ENCODE measurements at regions not wholly inside any gene's neighbourhood (a gene's known extent, or its start where the extent isn't known, plus 50 kb on each side); places are given as distances from the start of the nearest gene placed in this dataset.

- TF ChIP-seq SMC3 (conservative IDR thresholded peaks at IDR 0.05; ENCODE audit: poor library complexity) (no peak), RAD21 (conservative IDR thresholded peaks at IDR 0.05) (no peak), TAF1 (IDR thresholded peaks at IDR 0.05; ENCODE audit: low read depth) (no peak), EZH2 (IDR thresholded peaks at IDR 0.05; ENCODE audit: borderline replicate concordance, insufficient read depth, low read length, poor library complexity, severe bottlenecking) (no peak), POLR2AphosphoS5 (IDR thresholded peaks at IDR 0.05) (no peak), EP300 (conservative IDR thresholded peaks at IDR 0.05; ENCODE audit: poor library complexity, severe bottlenecking) (no peak), MXI1 (conservative IDR thresholded peaks at IDR 0.05; ENCODE audit: poor library complexity, severe bottlenecking) (no peak), CTCF (IDR thresholded peaks at IDR 0.05; ENCODE audit: poor library complexity, severe bottlenecking) (no peak)
- TF ChIP-seq, protein P1, sequence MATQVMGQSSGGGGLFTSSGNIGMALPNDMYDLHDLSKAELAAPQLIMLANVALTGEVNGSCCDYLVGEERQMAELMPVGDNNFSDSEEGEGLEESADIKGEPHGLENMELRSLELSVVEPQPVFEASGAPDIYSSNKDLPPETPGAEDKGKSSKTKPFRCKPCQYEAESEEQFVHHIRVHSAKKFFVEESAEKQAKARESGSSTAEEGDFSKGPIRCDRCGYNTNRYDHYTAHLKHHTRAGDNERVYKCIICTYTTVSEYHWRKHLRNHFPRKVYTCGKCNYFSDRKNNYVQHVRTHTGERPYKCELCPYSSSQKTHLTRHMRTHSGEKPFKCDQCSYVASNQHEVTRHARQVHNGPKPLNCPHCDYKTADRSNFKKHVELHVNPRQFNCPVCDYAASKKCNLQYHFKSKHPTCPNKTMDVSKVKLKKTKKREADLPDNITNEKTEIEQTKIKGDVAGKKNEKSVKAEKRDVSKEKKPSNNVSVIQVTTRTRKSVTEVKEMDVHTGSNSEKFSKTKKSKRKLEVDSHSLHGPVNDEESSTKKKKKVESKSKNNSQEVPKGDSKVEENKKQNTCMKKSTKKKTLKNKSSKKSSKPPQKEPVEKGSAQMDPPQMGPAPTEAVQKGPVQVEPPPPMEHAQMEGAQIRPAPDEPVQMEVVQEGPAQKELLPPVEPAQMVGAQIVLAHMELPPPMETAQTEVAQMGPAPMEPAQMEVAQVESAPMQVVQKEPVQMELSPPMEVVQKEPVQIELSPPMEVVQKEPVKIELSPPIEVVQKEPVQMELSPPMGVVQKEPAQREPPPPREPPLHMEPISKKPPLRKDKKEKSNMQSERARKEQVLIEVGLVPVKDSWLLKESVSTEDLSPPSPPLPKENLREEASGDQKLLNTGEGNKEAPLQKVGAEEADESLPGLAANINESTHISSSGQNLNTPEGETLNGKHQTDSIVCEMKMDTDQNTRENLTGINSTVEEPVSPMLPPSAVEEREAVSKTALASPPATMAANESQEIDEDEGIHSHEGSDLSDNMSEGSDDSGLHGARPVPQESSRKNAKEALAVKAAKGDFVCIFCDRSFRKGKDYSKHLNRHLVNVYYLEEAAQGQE (IDR thresholded peaks at IDR 0.05; ENCODE audit: borderline replicate concordance) = no peak
- H3K9me3 ChIP-seq (ENCODE audit: low read length) = no peaks in the 10 kb centered on the region
- no peak overlapping the region for H3K27ac ChIP-seq (ENCODE audit: low read length)
- H3K27me3 ChIP-seq (ENCODE audit: insufficient read depth, low read depth, low read length) = no peaks in the 10 kb centered on the region
- H4K20me1 ChIP-seq (ENCODE audit: insufficient read depth) = no peaks in the 10 kb centered on the region
- no peaks in the 10 kb centered on the region for H3K9me2 ChIP-seq (ENCODE audit: insufficient read depth, low read length)
- H3K4me2 ChIP-seq (ENCODE audit: low read length) = no peak overlapping the region
- no peaks in the 10 kb centered on the region for H3K79me2 ChIP-seq (replicated peaks; ENCODE audit: insufficient read depth, low read length)
- H3K9ac ChIP-seq (ENCODE audit: low read length) = no peak overlapping the region
- no peak overlapping the region for H2AFZ ChIP-seq (ENCODE audit: low read depth, low read length)
- H3K4me3 ChIP-seq (ENCODE audit: low read length) = no peak overlapping the region
- H3F3A ChIP-seq (ENCODE audit: insufficient read depth, low read length, poor library complexity, severe bottlenecking) = no peaks in the 10 kb centered on the region
- no peaks in the 10 kb centered on the region for H3K36me3 ChIP-seq (ENCODE audit: insufficient read depth, low read length)
Observed at GRCh38 chr9:89820337-89820736, 215.5 kb downstream of the GADD45G start.

DNA sequence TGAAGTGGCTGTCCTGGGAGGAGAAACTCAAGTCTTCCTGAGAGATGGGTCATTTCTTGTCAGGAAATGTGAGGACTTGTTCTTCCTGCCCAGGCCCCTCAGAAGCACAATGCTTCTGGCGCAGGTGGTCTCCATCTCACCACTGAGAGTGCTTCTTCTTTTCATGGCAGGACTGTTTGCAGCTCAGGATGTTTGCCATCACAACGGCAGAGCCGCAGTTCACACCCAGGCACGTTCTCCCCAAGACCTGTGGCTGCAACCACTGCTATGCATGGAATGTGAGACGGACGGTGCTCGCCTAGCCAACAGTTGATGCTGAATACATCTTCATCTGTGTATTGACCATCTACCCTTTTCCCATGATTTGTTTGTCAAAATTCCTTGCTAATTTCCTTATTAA lies 216.3 kb downstream of the GADD45G start:
- Histone ChIP-seq H3K79me2 (replicated peaks; ENCODE audit: insufficient read depth, low read length) (no peaks in the 10 kb centered on the region), H3K36me3 (ENCODE audit: insufficient read depth, low read length) (no peaks in the 10 kb centered on the region), H3K4me3 (ENCODE audit: low read length) (no peak overlapping the region), H3K9ac (ENCODE audit: low read length) (no peak overlapping the region), H3K9me3 (ENCODE audit: low read length) (no peaks in the 10 kb centered on the region), H3K27ac (ENCODE audit: low read length) (no peak overlapping the region), H3K9me2 (ENCODE audit: insufficient read depth, low read length) (no peaks in the 10 kb centered on the region), H3K27me3 (ENCODE audit: insufficient read depth, low read depth, low read length) (no peaks in the 10 kb centered on the region), H3F3A (ENCODE audit: insufficient read depth, low read length, poor library complexity, severe bottlenecking) (no peaks in the 10 kb centered on the region), H2AFZ (ENCODE audit: low read depth, low read length) (no peak overlapping the region), H3K4me2 (ENCODE audit: low read length) (no peak overlapping the region), H4K20me1 (ENCODE audit: insufficient read depth) (no peaks in the 10 kb centered on the region)
- TF ChIP-seq EZH2 (IDR thresholded peaks at IDR 0.05; ENCODE audit: borderline replicate concordance, insufficient read depth, low read length, poor library complexity, severe bottlenecking) = no peak
- TF ChIP-seq, protein P1 (IDR thresholded peaks at IDR 0.05; ENCODE audit: borderline replicate concordance) = no peak
- no peak for TF ChIP-seq RAD21 (conservative IDR thresholded peaks at IDR 0.05)
- TF ChIP-seq MXI1 (conservative IDR thresholded peaks at IDR 0.05; ENCODE audit: poor library complexity, severe bottlenecking) = no peak
- TF ChIP-seq CTCF (IDR thresholded peaks at IDR 0.05; ENCODE audit: poor library complexity, severe bottlenecking) = no peak
- TF ChIP-seq TAF1 (IDR thresholded peaks at IDR 0.05; ENCODE audit: low read depth) = no peak
- no peak for TF ChIP-seq EP300 (conservative IDR thresholded peaks at IDR 0.05; ENCODE audit: poor library complexity, severe bottlenecking)
- no peak for TF ChIP-seq SMC3 (conservative IDR thresholded peaks at IDR 0.05; ENCODE audit: poor library complexity)
